ENCODE measurements at regions not wholly inside any gene's neighbourhood (a gene's known extent, or its start where the extent isn't known, plus 50 kb on each side); places are given as distances from the start of the nearest gene placed in this dataset.

- no peak overlapping the region for H3K27ac ChIP-seq
- WGBS, 2 donors: 93 to 98% methylated on average over 1 of the region's 1 CpG
- TF ChIP-seq EP300 (IDR thresholded peaks at IDR 0.05): no peak
- TF ChIP-seq CTCF (IDR thresholded peaks at IDR 0.05): no peak
- no peak for TF ChIP-seq POLR2A (IDR thresholded peaks at IDR 0.05)
- H3K27me3 ChIP-seq: no peaks in the 10 kb centered on the region
- DNase-seq (ENCODE audit: low spot score in 2 of 2): no peak
- H3K36me3 ChIP-seq: no peaks in the 10 kb centered on the region
- H3K9me3 ChIP-seq: no peaks in the 10 kb centered on the region
- no peak overlapping the region for H3K4me3 ChIP-seq
- no peaks in the 10 kb centered on the region for H3K4me1 ChIP-seq
Measured at GRCh38 chr6:105769197-105769596, 316.9 kb upstream of the PRDM1 start.

DNA sequence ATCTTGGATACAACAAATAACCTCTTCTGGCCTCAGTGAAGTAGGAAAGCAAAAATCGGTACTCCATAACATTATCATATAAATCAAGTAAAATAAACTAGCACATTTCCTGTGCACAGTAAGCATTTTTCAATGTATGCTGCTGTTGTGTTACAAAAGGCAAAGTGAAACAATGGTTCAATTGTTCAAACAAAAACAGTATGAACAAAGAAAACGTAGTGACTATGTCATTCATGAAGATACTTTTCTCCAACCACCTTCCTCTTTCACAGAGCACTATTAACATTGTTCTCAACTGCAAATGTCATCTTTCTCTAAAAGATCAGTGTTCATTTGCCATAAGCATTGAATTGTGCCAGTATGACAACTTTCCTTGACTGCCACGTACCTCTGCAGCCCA is 318.6 kb upstream of the PRDM1 start:
- 33 to 39% methylated on average over 3 of the region's 3 CpGs for WGBS, 2 donors
- H3K27ac ChIP-seq: no peak overlapping the region
- no peaks in the 10 kb centered on the region for H3K4me1 ChIP-seq
- no peak for DNase-seq (ENCODE audit: low spot score in 2 of 2)
- no peak overlapping the region for H3K4me3 ChIP-seq
- no peak for TF ChIP-seq EP300 (IDR thresholded peaks at IDR 0.05)
- TF ChIP-seq POLR2A (IDR thresholded peaks at IDR 0.05): no peak
- TF ChIP-seq CTCF (IDR thresholded peaks at IDR 0.05): no peak
- H3K36me3 ChIP-seq: no peaks in the 10 kb centered on the region
- no peaks in the 10 kb centered on the region for H3K9me3 ChIP-seq
- no peaks in the 10 kb centered on the region for H3K27me3 ChIP-seq

- Histone ChIP-seq H3K4me3 (no peak overlapping the region), H3K9me3 (no peaks in the 10 kb centered on the region), H3K27ac (no peak overlapping the region), H3K36me3 (no peaks in the 10 kb centered on the region), H3K27me3 (no peaks in the 10 kb centered on the region), H3K4me1 (peaks cover 0 to 3% (median 1%) of the 10 kb centered on the region in 4 donors)
- TF ChIP-seq POLR2A (IDR thresholded peaks at IDR 0.05) (no peak), CTCF (IDR thresholded peaks at IDR 0.05) (no peak), EP300 (IDR thresholded peaks at IDR 0.05) (no peak)
- DNase-seq (ENCODE audit: low spot score in 2 of 2): no peak
Measured at GRCh38 chr6:105765239-105765638, 320.9 kb upstream of the PRDM1 start.

GRCh38 chr6:105764315-105764714 is 321.8 kb upstream of the PRDM1 start:
- Histone ChIP-seq H3K9me3 (no peaks in the 10 kb centered on the region), H3K36me3 (no peaks in the 10 kb centered on the region), H3K27ac (no peak overlapping the region), H3K27me3 (no peaks in the 10 kb centered on the region), H3K4me1 (peaks cover 0 to 12% (median 5%) of the 10 kb centered on the region in 4 donors), H3K4me3 (no peak overlapping the region)
- no peak for TF ChIP-seq EP300 (IDR thresholded peaks at IDR 0.05)
- TF ChIP-seq CTCF (IDR thresholded peaks at IDR 0.05): no peak
- TF ChIP-seq POLR2A (IDR thresholded peaks at IDR 0.05): no peak
- WGBS, 2 donors: 91% methylated on average over 1 of the region's 1 CpG
- DNase-seq (ENCODE audit: low spot score in 2 of 2): no peak

DNA sequence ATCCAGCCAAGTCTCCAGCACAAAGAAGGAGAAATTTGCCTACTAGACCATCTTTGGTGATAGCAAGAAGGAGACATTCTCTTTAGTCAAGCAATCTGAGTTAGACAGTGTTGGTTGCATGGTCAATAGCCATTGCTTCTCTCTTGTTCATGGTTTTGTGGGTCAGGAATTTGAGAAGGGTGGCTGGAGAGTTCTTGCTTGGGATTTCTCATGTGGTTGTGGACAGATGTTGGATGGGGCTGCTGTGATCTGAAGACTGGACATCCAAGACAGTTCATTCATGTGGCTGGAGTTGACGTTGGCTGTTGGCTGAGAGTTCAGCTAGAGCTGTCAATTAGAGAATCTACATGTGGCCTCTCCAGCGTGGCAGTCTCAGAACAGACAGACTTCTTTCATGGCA is 322.3 kb upstream of the PRDM1 start:
- Histone ChIP-seq H3K36me3 (no peaks in the 10 kb centered on the region), H3K4me3 (no peak overlapping the region), H3K27me3 (no peaks in the 10 kb centered on the region), H3K4me1 (peaks cover 0 to 14% (median 5%) of the 10 kb centered on the region in 4 donors), H3K9me3 (no peaks in the 10 kb centered on the region), H3K27ac (no peak overlapping the region)
- DNase-seq (ENCODE audit: low spot score in 2 of 2): no peak
- no peak for TF ChIP-seq EP300 (IDR thresholded peaks at IDR 0.05)
- 83 to 90% methylated on average over 2 of the region's 2 CpGs for WGBS, 2 donors

GRCh38 chr6:105760746-105761145 is 325.4 kb upstream of the PRDM1 start:
- no peak overlapping the region for H3K27ac ChIP-seq
- no peak overlapping the region for H3K4me3 ChIP-seq
- 87 to 95% methylated on average over 3 of the region's 3 CpGs for WGBS, 2 donors
- H3K27me3 ChIP-seq: no peaks in the 10 kb centered on the region
- no peaks in the 10 kb centered on the region for H3K36me3 ChIP-seq
- DNase-seq (ENCODE audit: low spot score in 2 of 2): no peak
- TF ChIP-seq EP300 (IDR thresholded peaks at IDR 0.05): no peak
- TF ChIP-seq CTCF (IDR thresholded peaks at IDR 0.05): no peak
- TF ChIP-seq POLR2A (IDR thresholded peaks at IDR 0.05): no peak
- no peaks in the 10 kb centered on the region for H3K9me3 ChIP-seq
- peaks cover 0 to 14% (median 5%) of the 10 kb centered on the region in 4 donors for H3K4me1 ChIP-seq
